ENCODE measurements at regions not wholly inside any gene's neighbourhood (a gene's known extent, or its start where the extent isn't known, plus 50 kb on each side); places are given as distances from the start of the nearest gene placed in this dataset.
A peak's percentile ranks its signal among the peaks of the same experiment; 100 is the strongest.

DNA sequence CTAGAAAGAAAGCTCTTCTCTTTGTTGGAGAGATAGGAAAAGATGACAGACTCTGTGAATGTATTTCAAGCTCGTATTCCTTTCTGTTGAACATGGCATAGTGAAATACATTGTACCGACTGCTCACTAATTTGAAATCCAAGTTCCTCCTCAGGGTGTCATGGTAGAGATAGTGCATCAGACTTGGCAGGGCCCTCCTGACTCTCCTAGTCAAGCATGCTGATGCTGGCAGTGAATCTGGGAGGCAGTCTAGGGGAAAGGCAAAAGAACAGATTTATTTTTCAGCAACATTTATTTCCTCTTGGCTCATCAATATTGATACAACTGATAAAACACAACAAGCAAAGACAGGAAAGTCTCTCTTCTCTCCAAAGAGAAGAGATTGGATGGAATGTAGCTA is 356.3 kb upstream of the IRAK1BP1 start:
- TF ChIP-seq, protein P1, sequence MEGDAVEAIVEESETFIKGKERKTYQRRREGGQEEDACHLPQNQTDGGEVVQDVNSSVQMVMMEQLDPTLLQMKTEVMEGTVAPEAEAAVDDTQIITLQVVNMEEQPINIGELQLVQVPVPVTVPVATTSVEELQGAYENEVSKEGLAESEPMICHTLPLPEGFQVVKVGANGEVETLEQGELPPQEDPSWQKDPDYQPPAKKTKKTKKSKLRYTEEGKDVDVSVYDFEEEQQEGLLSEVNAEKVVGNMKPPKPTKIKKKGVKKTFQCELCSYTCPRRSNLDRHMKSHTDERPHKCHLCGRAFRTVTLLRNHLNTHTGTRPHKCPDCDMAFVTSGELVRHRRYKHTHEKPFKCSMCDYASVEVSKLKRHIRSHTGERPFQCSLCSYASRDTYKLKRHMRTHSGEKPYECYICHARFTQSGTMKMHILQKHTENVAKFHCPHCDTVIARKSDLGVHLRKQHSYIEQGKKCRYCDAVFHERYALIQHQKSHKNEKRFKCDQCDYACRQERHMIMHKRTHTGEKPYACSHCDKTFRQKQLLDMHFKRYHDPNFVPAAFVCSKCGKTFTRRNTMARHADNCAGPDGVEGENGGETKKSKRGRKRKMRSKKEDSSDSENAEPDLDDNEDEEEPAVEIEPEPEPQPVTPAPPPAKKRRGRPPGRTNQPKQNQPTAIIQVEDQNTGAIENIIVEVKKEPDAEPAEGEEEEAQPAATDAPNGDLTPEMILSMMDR (IDR thresholded peaks at IDR 0.05), result no peak
- no peak for DNase-seq (ENCODE audit: low spot score)
- Histone ChIP-seq H3K4me3 (no peak overlapping the region), H3K27ac (no peak overlapping the region)

GRCh38 chr6:78513856-78514255 is 353.5 kb upstream of the IRAK1BP1 start:
- TF ChIP-seq, protein P1 (IDR thresholded peaks at IDR 0.05), result no peak
- no peak for DNase-seq (ENCODE audit: low spot score)
- Histone ChIP-seq H3K27ac (no peak overlapping the region), H3K4me3 (no peak overlapping the region)

DNA sequence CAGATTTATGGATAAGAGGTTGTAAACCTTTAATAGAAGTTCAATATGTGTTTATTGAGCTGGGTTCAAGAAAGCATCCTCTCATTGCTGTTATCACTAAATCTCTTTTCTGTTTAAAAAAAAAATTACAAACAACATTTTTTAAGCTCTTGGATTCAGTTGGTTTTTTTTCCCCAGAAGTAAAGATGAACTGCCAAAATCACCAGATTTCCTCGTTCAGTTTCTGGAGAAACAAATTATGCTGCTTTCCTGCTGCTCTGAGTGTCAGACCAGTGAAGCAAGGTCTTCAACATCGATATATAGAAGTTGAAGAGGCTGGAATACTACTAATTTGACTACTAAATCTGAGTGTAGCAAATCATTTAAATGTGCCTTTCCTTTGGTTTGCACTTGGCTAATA is 352.1 kb upstream of the IRAK1BP1 start:
- DNase-seq (ENCODE audit: low spot score), result no peak
- TF ChIP-seq, protein P1 (IDR thresholded peaks at IDR 0.05), result no peak
- H3K27ac ChIP-seq, result no peak overlapping the region
- no peak overlapping the region for H3K4me3 ChIP-seq

DNA sequence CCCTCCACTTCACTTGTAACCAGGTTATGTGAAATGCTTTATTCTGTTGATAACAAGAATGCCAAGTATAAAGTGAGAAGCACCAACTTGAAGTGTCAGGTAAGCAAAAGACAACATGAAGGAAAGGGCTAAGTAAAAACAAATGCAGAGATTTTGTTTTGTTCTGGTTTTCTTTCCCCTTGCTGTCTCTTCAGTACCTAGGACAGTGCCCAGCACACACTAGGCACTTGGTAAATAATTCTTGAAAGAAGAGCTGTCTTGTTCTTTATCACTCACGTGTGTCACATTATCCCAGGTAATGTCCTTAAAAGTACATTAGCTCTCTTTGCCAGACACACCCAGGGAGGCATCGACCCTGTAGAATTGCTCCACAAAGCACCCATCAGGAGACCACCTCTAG is 350.0 kb upstream of the IRAK1BP1 start:
- DNase-seq (ENCODE audit: low spot score), result no peak
- H3K27ac ChIP-seq, result no peak overlapping the region
- H3K4me3 ChIP-seq, result no peak overlapping the region
- TF ChIP-seq, protein P1 (IDR thresholded peaks at IDR 0.05), result no peak

- no peak for DNase-seq (ENCODE audit: low spot score)
- Histone ChIP-seq H3K4me3 (no peak overlapping the region), H3K27ac (no peak overlapping the region)
- TF ChIP-seq, protein P1 (IDR thresholded peaks at IDR 0.05), result no peak
Observed at GRCh38 chr6:78523622-78524021, 343.7 kb upstream of the IRAK1BP1 start.

- DNase-seq (ENCODE audit: low spot score), result no peak
- TF ChIP-seq, protein P1 (IDR thresholded peaks at IDR 0.05), result no peak
- Histone ChIP-seq H3K27ac (peak overlapping the region in 1 of 2 donors; percentile 13), H3K4me3 (no peak overlapping the region)
Observed at GRCh38 chr6:78525976-78526375, 341.4 kb upstream of the IRAK1BP1 start.

DNA sequence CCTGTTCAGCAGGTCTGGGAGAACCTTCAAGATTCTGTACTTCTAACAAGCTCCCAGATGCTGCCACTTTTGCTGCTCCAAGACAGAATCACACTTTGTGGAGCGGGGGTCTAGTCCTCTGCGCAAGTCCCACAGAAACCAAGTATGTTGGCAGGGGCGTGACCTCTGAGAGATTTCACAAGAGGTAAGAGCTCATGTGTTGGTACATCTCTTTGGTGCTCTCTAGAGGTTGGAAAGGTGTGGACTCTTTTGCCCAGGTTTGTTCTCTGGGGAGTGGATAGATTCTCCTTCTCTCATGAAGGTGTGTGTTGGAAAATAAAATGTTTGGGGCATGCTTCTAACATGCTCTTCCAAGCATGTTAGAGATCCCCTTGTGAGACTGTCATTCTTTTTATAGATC is 340.9 kb upstream of the IRAK1BP1 start:
- Histone ChIP-seq H3K27ac (peak overlapping the region in 1 of 2 donors; percentile 13), H3K4me3 (no peak overlapping the region)
- no peak for DNase-seq (ENCODE audit: low spot score)
- TF ChIP-seq, protein P1 (IDR thresholded peaks at IDR 0.05), result no peak
